IPS-20b (cell line): ENCODE measurements at regions not wholly inside any gene's neighbourhood (a gene's known extent, or its start where the extent isn't known, plus 50 kb on each side); places are given as distances from the start of the nearest gene placed in this dataset.

Experiments used
- H3K27ac ChIP-seq: one replicate; pipeline ENCODE4 v1.5.1; 2013; ENCODE audit warnings: low read length
- H3K27me3 ChIP-seq: 2 replicates; pipeline ENCODE4 v1.6.1; 2013; ENCODE audit warnings: mild to moderate bottlenecking, low read length, inconsistent platforms; ENCODE audit not compliant: insufficient read depth
- H3K36me3 ChIP-seq: 2 replicates; pipeline ENCODE4 v1.6.1; 2013; ENCODE audit warnings: low read depth, mild to moderate bottlenecking, inconsistent platforms, low read length, moderate library complexity; ENCODE audit not compliant: insufficient read depth
- H3K4me1 ChIP-seq: 2 replicates; pipeline ENCODE4 v1.6.1; 2013; ENCODE audit warnings: mild to moderate bottlenecking, control low read depth, inconsistent platforms, low read length, moderate library complexity; ENCODE audit not compliant: insufficient read depth
- H3K4me3 ChIP-seq: 2 replicates; pipeline ENCODE4 v1.5.1; 2013; ENCODE audit warnings: mild to moderate bottlenecking, low read length, inconsistent platforms
- H3K9ac ChIP-seq: 2 replicates; pipeline ENCODE4 v1.6.1; 2013; ENCODE audit warnings: low read depth, mild to moderate bottlenecking, inconsistent platforms, low read length, moderate library complexity
- H3K9me3 ChIP-seq: 2 replicates; pipeline ENCODE4 v1.6.1; 2013; ENCODE audit warnings: mild to moderate bottlenecking, low read depth, low read length, inconsistent platforms; ENCODE audit not compliant: insufficient read depth

DNA sequence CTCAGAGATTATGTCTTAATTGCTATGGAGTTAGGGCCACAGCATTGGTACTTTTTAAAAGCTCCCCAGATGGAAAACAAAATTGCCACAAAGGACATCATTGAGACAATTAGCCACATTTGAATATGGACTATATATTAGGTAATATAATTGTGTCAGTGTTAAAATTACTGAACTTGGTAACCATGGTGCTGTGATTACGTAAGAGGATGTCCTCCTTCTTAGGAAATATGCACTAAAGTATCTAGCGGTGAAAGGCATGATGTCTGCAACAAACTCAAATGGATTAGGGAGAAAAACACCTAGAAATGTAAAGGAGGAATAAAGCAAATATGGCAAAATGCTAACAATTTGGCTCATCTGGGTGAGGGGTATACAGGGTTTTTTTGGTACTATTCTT, 89.9 kb upstream of the PAK3 start:
- no peak overlapping the region for H3K9ac ChIP-seq
- H3K36me3 ChIP-seq = no peaks in the 10 kb centered on the region
- no peaks in the 10 kb centered on the region for H3K9me3 ChIP-seq
- H3K4me1 ChIP-seq = peaks cover under 1% of the 10 kb centered on the region; the same call in 1 of the 2 replicates
- no peak overlapping the region for H3K4me3 ChIP-seq
- no peak overlapping the region for H3K27ac ChIP-seq
- no peaks in the 10 kb centered on the region for H3K27me3 ChIP-seq

DNA sequence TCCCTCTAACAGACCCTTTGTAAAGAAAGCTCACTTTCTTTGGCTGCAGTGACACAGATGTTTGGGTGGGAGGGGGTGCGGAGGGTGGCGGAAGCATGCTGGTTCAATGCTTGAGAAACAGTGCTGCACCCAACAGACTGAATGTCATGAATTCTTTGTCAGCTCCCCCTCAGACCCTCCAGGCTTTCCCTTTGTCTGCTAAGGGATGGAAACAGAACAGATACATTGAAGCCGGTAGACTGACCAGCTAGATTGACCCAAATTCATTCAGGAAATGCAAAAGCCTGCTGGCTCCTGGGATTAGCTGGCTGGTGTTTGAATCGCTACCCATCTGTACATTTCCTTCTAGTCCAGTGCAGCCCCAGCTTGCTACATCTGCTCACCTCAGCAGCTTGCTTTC, 90.8 kb upstream of the PAK3 start:
- no peaks in the 10 kb centered on the region for H3K36me3 ChIP-seq
- no peaks in the 10 kb centered on the region for H3K27me3 ChIP-seq
- no peak overlapping the region for H3K4me3 ChIP-seq
- H3K9me3 ChIP-seq = no peaks in the 10 kb centered on the region
- no peak overlapping the region for H3K27ac ChIP-seq
- H3K4me1 ChIP-seq = no peaks in the 10 kb centered on the region; the same call in 1 of the 2 replicates
- no peak overlapping the region for H3K9ac ChIP-seq

DNA sequence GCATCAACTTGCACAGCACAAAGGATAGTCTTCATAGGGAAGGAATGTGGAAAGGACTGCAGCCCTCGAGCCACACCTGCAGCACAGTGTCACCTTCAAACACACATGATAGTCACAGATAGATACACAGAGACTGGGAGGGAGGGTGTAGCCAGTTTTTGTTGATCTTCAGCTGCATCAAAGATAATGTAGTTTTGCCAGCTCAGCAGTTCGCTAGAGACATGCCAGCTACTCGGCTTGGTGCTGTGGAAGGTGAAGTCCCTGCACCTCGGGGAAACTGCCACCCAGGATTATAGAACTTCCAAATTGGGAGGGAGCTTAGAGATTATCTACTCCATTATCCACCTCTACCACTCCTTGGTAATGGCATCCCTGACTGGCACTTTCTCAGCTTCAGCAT, 92.9 kb upstream of the PAK3 start:
- H3K4me1 ChIP-seq = no peaks in the 10 kb centered on the region; the same call in 1 of the 2 replicates
- no peak overlapping the region for H3K4me3 ChIP-seq
- H3K36me3 ChIP-seq = no peaks in the 10 kb centered on the region
- no peak overlapping the region for H3K27ac ChIP-seq
- no peak overlapping the region for H3K9ac ChIP-seq
- no peaks in the 10 kb centered on the region for H3K9me3 ChIP-seq
- H3K27me3 ChIP-seq = no peaks in the 10 kb centered on the region

DNA sequence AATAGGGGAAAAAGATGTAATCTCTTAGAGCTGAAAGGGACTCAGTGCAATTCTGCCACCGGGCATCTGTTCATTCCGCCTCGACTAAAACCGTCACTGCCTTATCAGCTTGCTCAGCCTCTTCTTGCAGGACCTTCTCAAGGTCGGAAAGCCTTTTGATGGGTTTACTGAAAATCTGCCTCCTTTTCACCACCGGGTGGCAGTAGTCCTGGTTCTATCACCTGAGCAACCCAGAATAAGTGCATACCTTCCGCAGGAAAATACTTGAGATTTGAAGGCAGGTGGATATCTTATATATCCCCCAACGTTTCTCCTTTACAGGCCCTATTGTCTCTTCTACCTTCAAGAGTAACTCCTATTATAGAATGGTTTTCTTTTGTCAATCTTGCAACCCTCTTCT, 103.4 kb upstream of the PAK3 start:
- H3K4me3 ChIP-seq = no peak overlapping the region
- no peak overlapping the region for H3K9ac ChIP-seq
- H3K36me3 ChIP-seq = no peaks in the 10 kb centered on the region
- no peaks in the 10 kb centered on the region for H3K4me1 ChIP-seq
- H3K9me3 ChIP-seq = no peaks in the 10 kb centered on the region
- no peak overlapping the region for H3K27ac ChIP-seq
- no peaks in the 10 kb centered on the region for H3K27me3 ChIP-seq

DNA sequence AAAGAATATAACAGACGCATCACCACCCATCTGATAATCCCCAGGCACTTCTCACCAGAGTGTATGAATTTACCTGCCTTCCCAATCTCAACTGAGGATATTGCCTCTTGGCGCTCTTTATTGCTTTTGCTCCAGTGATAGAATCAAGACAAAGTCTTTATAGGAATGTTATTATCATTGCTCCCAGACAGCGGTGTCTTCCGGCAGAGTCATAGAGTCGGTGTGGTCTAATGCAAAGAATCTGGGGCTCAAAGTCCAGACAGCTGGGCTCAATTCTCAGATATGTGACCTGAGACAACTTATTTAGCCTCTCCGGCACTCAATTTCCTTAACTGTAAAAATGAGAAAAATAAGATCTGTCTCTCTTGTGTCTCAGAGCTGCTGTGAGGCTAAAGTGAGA, 106.1 kb upstream of the PAK3 start:
- Histone ChIP-seq H3K36me3 (no peaks in the 10 kb centered on the region), H3K4me1 (no peaks in the 10 kb centered on the region; the same call in 1 of the 2 replicates), H3K27ac (no peak overlapping the region), H3K4me3 (no peak overlapping the region), H3K9me3 (no peaks in the 10 kb centered on the region), H3K27me3 (no peaks in the 10 kb centered on the region), H3K9ac (no peak overlapping the region)

DNA sequence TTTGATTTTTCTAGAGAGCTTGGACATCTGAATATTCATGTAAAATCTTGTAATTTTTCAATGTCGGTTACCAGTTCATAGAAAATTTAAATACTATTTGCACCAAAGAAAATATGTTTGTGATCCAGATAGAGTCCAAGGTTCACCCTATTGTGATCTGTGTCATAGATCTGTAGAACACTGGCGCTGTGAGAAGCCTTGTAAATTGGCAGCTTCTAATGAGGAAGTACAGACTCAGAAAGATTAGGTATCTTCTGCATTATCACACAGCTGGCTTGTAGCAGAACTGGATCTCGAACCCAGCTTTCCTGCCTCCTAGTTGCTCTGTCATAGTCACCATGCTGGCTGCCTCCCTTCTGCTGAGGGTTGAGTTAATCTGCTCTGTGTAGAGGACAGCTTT, 106.5 kb upstream of the PAK3 start:
- no peaks in the 10 kb centered on the region for H3K36me3 ChIP-seq
- H3K4me1 ChIP-seq = no peaks in the 10 kb centered on the region; the same call in 1 of the 2 replicates

DNA sequence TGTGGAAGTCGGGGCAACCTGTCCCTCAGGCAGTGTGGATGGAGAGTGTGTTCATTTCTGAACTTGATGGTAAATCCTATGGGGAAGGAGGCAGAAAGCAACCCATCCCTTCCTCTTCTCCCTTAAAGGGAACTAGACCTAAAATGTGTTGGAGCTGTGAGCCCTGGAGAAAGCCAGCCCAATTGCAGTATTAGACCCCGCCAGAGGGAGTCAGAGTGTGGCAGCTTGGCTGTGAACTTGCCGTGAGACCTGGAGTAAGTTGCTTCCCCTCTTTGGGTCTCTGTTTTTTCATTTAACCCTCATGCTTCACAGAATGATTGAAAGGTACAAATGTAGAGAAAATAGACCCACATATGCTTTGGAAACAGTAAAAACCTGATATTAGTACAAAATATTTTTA, 108.7 kb upstream of the PAK3 start:
- Histone ChIP-seq H3K4me1 (no peaks in the 10 kb centered on the region; the same call in 1 of the 2 replicates), H3K4me3 (no peak overlapping the region), H3K27ac (no peak overlapping the region), H3K9ac (no peak overlapping the region), H3K27me3 (no peaks in the 10 kb centered on the region), H3K9me3 (no peaks in the 10 kb centered on the region), H3K36me3 (no peaks in the 10 kb centered on the region)

More for the DNA sequence above, 106.5 kb upstream of the PAK3 start:
- no peak overlapping the region for H3K27ac ChIP-seq
- H3K27me3 ChIP-seq = no peaks in the 10 kb centered on the region
- H3K4me3 ChIP-seq = no peak overlapping the region
- H3K9me3 ChIP-seq = no peaks in the 10 kb centered on the region
- H3K9ac ChIP-seq = no peak overlapping the region

DNA sequence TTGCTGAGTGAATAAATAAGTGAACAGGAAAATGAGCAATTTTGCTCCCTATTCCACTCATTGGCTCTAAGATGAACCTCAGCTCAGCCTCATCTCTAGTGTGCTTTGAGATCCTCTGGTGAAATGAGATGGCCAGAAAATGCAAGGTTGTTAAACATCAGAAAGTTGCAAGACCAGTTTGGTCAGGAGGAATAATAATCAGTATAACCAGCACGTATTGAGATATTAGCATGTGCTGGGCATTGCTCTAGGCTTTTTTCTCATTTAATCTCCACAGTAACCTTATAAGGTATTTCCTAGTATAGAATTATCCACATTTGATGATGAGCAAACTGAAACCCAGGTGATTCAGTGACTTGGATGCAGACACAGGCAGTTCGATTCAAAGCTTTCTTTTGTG, 110.5 kb upstream of the PAK3 start:
- Histone ChIP-seq H3K9ac (no peak overlapping the region), H3K4me3 (no peak overlapping the region), H3K27ac (no peak overlapping the region), H3K9me3 (no peaks in the 10 kb centered on the region), H3K27me3 (no peaks in the 10 kb centered on the region), H3K36me3 (no peaks in the 10 kb centered on the region), H3K4me1 (no peaks in the 10 kb centered on the region; the same call in 1 of the 2 replicates)

DNA sequence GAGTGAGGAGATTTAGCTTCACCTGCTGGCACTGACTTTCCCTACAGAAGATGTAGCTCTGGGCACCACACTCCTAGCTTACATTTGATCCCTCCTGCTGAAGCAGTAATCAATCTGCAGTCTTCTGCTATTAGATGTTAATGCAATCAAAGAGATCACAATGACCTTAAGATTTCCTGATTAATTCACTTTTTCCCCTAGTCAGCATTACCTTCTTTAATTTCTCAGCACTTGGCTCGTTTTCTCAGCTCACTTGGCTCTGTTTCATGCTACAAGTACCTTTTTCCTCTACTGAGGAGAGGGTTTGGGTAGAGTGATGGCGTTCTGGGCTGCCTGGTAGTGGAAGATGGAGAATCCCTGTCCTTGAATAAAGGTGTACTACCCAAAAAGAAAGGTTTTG, 113.0 kb upstream of the PAK3 start:
- Histone ChIP-seq H3K9me3 (no peaks in the 10 kb centered on the region), H3K9ac (no peak overlapping the region)

DNA sequence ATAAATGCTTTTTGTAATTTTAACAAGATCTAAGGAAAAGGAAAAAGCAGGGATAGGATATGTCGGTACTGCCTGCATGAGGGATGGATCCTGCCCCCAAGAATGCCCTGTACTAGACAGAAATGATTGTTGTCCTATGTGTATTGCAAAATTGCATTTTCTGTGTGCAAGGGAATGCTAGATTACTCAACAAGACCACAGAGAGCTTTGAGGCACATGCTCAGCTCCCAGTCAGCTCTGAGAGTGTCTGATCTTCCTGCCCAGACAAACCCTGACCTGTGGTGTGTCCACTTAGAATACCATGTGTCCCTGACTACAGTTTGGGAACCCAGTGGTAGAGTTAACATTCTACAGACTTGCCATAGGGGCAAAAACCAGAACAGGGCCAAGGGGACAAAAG, 129.2 kb upstream of the PAK3 start:
- peaks cover 14% of the 10 kb centered on the region; the same call in 1 of the 2 replicates for H3K4me1 ChIP-seq
- no peaks in the 10 kb centered on the region for H3K27me3 ChIP-seq
- no peak overlapping the region for H3K4me3 ChIP-seq
- H3K36me3 ChIP-seq = no peaks in the 10 kb centered on the region
- H3K9ac ChIP-seq = no peak overlapping the region
- H3K9me3 ChIP-seq = no peaks in the 10 kb centered on the region
- H3K27ac ChIP-seq = no peak overlapping the region

More for the DNA sequence above, 113.0 kb upstream of the PAK3 start:
- Histone ChIP-seq H3K36me3 (no peaks in the 10 kb centered on the region), H3K27me3 (no peaks in the 10 kb centered on the region), H3K4me3 (no peak overlapping the region), H3K4me1 (no peaks in the 10 kb centered on the region; the same call in 1 of the 2 replicates), H3K27ac (no peak overlapping the region)

DNA sequence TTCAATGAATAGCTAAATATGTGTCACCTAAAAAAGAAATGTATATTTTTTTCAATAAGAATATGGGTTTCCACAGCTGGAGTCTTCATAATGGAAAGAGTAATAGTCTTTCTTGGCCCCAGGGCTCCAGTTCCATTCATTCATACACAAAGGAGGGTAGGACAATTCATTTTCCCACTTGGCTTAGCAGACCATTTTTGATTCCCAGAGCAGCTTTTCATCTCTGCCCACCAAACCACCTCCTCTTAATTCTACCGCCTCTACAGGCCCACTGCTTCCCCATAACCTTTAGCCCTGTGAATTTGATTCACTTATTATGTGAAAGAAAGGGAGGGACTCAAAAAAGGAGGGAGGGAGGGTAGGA, 129.9 kb upstream of the PAK3 start:
- H3K9ac ChIP-seq = no peak overlapping the region
- H3K4me3 ChIP-seq = no peak overlapping the region
- no peaks in the 10 kb centered on the region for H3K27me3 ChIP-seq
- H3K27ac ChIP-seq = no peak overlapping the region
- H3K4me1 ChIP-seq = peaks cover 14% of the 10 kb centered on the region; the same call in 1 of the 2 replicates
- H3K9me3 ChIP-seq = no peaks in the 10 kb centered on the region
- H3K36me3 ChIP-seq = no peaks in the 10 kb centered on the region

DNA sequence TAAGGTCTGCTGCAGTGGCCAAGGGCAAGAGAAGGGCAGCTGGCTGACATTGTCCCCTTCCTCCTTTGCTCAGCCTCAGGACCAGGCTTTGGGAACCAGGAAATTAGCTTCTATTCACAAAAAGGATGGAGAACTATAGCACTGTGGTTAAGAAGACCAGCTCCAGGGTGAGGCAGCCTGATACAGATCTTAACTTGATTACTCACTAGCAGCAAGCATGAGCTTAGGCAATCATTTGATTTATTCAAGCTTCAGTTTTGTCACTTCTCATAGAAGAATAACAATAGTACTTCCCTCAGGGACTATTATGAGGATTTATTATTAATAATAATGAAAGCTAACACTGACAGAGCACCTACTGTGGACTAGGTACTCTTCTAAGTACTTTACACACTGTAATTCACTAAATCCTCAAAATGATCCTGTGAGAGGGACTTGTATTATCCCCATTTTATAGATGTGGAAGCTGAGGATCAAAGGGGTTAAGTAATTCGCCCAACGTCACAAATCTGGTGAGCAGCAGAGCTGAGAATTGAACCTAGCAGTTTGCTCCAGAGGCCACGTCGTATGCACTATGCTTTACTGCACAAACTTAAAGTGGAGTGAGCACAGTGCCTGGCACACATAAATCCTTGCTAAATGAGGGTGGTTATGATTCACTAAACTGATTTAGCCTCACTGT, 130.4 kb upstream of the PAK3 start:
- Histone ChIP-seq H3K9ac (peak overlapping the region; percentile 51; the same call in 1 of the 2 replicates), H3K4me1 (peaks cover 14% of the 10 kb centered on the region; the same call in 1 of the 2 replicates), H3K4me3 (peak overlapping the region; percentile 38; the same call in 1 of the 2 replicates), H3K27me3 (no peaks in the 10 kb centered on the region), H3K27ac (peak overlapping the region; percentile 67), H3K36me3 (no peaks in the 10 kb centered on the region), H3K9me3 (no peaks in the 10 kb centered on the region)
